Kasumi-1 (cell line): ENCODE measurements at regions not wholly inside any gene's neighbourhood (a gene's known extent, or its start where the extent isn't known, plus 50 kb on each side); places are given as distances from the start of the nearest gene placed in this dataset.

Experiments used
- DNase-seq, 2 experiments: peaks; one replicate each; lab custom pipeline; 2025; lab: John Stamatoyannopoulos, UW

DNA sequence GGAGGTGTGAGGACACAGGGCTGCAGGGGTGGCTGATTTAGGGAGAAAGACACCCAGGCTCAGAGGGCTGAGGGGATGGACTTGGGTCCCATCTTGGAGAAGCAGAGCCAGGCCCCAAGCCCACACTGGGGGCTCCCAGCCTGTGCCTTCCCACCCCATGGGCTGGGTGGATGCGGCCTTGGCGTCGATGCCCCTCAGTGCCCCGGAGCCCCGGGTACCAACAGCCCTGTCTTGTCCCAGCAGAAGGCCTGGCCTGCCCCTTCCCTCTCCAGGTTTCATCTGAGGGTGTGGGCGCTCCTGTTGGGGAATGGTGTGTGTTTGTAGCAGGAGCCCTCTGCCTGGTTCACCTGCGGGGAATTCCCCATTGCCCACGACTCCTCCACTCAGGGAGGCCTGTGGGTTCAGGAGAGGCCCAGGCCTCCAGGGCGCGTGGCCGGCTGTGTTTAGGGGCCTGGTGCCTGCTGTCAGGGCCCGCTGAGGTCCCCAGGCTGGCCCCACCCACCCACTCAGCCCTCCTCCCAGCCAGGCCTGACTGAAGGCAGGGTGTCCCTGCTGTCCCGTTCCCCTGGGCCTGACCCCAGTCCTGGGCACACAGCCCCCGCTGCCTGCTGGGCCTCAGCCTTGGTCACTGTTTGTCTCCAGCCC, 51.1 kb upstream of the BEGAIN start:
- no peak for DNase-seq

DNA sequence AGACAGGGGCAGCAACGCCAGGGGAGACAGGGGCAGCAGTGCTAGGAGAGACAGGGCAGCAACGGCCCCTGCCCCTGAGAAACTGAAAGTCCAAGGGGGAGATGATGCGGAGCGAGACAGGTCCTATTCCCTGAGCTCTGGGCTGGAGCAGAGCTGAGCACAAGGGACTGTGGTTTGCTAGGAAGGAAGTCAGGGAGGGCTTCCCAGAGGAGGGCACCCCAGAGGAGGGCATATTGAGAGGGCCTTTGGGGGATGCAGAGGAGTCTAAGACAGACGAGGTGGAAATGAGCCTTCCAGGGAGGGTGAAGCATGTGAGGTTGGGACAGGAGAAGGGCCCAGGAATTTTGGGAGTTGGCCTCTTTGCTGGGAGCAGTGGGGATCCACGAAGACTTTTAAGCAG, 52.1 kb upstream of the BEGAIN start:
- DNase-seq = no peak

DNA sequence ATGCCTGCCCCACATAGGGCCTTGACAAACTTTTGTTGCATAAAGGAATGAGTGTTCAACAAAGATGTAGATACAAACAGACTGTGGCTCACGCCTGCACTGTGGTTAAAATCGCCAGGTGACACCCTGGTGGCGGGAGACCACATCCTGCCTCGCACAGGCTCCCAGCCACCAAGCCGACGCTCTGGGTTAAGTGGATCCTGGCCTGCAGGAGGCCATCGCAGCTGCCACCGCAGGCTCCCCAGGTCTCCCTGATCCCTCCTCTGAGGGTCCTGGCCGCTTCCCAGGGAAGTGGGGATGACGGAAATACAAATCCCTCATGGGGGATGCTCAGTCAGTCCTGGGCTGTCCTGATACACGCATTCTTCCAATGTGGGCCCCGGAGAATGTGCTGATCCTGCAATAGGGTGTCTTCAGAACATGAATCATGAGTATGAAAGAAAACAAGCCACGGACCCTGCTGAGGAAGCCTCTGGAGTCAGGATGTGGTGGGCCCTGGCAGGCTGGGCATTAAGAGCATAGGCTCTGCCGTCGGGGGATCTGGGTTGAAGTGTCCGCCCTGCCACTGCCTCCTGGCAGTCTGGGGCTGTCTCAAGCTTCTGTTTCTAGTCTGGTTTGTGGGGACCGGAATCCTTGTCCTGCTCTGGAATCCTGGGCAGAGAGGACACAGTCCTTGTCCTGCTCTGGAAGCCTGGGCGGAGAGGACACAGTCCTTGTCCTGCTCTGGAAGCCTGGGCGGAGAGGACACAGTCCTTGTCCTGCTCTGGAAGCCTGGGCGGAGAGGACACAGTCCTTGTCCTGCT, 53.5 kb upstream of the BEGAIN start:
- no peak for DNase-seq

DNA sequence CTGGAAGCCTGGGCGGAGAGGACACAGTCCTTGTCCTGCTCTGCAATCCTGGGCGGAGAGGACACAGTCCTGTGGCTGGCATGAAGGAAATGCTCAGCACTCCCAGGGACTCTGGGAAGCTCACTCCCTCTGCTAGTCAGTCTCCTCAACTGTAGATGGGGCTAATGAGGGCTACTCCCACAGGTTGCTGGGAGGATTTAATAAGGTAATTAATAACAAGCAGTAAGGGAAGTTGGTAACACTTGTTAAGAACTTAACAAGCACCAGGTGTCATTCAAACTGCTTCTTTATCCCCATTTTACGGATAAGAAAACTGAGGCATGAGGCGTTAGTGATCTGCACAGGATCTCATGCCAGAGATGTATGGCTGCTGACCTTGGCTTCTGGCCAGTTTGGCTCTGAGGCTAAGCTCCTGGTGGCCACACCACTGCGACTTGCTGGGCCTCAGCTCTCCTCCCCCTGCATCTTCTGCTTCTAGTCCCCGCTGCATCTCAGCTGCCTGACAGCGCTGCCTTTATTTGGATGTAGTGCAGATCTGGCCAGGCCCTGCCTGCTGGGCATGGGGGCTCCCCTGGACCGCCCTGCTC, 54.1 kb upstream of the BEGAIN start:
- no peak for DNase-seq

DNA sequence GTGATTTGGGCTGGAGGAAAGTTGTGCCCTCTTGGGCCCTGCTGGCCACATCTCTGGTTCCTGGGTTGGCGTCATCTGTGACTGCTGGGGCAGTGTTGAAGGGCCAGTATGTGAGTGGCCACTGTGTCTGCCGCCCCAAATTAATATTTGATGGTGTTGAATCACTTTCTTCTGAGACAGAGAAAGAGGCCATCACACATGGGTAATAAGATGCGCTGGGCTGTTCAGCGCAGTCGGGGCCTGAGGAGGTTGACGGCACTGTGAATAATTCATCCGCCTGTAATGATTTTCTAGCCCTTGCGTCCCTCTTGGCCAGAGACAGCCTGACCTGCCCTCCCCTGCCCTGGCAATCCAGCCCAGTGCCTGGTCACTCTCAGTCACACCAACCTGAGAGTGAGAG, 56.2 kb upstream of the BEGAIN start:
- DNase-seq = no peak

DNA sequence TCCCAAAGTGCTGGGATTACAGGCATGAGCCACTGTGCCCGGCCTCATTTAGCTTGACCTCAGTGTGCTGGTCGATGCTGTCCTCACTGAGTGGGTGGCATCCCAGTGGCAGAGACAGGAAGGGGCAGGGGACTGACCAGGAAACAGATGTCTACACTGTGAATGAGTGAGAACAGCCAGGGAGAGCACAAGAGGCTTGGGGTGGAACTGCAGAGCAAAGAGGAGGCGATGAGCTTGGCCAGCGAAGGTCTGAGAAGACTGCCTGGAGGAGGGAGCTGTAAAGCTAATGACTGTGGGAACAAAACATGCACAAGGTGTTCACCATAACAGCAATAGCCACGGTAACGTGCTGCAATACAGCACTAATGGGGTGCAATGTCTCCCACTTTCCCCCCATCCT, 57.2 kb upstream of the BEGAIN start:
- DNase-seq = peak in 1 of 2 experiments; percentile 13

DNA sequence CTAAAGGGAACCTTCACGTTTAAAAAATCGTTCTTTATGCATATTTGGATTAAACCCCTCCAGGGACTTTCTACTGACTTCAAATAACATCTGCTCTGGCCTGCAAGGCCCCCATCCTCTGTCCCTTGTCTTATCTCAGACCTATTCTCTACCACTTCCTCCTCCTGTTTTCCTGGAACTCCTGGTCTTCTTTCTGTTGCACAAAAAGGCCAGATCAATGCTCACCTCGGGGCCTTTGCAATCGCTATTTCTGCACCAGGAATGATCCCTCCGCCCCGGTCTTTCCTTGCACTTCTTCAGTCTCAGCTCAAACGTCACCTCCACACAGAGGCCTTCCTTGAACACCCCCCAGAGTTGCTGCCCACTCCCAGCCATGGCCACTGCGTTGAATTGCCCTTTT, 57.6 kb upstream of the BEGAIN start:
- peak in 1 of 2 experiments; percentile 13 for DNase-seq

DNA sequence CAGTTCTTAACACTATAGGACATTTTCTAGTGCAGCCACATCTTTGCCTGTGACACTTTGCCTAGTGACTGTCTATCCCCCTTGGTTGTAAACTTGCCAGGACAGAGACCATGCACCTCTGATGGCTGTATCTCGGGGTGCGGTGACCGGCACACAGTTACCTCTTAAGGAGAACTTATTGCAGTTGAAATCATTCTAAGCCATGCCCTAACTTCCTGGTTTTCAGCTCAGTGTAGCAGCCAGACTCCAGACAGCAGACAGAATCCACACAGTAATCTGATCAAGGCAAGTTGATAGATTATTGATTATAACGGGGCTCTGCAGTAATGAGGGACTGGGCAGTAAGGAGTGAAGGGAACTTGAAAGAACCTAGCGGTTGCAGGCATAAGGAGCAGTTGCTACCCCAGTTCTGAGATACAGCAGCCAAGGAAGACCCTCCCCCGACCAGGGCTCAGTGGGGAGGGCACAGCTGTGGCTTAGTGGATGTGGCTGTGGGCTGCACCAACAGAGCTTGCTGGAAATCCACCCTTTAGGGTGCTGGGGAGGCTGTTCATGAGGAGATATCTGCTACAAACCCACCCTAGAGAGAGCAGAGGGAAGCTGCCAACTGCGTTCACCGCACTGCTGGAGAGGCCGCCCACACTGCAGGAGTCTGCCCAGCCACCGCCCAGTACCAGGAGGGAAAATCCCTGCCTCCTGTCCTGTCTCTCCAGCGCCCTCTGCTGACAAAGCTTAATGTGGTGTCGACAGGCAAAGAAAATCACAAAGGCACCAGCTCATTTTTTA, 58.2 kb upstream of the BEGAIN start:
- peak; percentile 84 to 91 for DNase-seq

DNA sequence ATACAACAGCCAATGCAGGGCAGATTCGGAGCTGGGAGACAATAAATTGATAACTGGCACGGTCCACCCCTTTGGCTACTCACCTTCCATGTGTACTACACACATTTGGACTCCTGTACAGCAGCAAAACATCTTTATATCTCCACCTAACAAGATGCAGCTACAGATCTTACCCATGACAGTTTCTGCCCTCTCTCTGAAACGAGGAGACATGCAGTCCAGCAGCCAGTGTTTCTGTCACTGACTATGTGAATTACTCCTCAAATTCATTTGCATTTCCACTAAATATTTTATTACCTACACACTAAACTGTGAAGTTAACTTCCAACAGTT, 58.7 kb upstream of the BEGAIN start:
- no peak for DNase-seq

DNA sequence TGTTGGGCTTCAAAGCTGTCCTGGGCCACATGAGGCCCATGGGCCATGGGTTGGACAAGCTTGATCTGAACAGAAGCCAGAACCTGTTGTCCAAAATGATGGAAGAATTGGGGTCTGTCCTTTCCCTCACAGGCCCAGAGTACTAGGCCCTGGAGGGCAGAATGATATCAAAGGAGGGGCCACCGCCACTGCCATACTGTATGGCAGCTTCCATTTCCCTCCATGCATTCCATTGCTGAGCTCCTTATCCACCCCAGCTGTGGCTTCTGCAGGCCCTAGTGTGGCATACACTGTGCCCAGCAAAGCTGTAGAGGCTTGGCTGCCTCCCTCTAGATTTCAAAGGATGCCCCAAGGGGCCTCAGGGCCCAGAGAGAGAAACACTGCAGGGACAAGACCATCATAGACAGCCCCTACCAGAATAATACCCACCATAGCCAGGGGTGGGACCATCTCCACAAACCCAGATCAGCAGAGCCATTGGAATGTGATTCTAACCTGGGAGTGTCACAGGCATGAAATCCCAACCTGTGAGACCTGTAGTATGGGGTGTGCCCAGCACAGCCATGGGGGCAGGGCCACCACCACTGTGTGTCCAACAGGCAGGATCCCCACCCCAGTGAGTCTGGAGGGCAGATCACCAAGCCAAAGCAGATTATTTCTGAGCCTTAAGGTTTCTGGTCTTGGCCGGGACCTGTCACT, 61.4 kb upstream of the BEGAIN start:
- DNase-seq = no peak

DNA sequence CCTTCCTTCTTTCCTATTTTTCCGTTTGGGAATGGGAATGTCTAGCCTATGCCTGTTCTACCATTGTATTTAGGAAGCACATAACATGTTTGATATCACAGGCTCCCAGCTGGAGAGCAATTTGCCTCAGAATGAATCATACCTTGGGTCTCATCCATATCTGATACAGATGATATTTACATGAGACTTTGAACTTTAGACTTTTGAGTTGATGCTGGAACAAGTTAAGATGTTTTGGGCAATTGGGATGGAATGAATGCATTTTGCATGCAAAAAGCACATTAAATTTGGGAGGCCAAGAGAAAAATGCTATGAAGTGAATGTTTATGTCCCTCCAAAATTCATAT, 61.9 kb upstream of the BEGAIN start:
- no peak for DNase-seq

DNA sequence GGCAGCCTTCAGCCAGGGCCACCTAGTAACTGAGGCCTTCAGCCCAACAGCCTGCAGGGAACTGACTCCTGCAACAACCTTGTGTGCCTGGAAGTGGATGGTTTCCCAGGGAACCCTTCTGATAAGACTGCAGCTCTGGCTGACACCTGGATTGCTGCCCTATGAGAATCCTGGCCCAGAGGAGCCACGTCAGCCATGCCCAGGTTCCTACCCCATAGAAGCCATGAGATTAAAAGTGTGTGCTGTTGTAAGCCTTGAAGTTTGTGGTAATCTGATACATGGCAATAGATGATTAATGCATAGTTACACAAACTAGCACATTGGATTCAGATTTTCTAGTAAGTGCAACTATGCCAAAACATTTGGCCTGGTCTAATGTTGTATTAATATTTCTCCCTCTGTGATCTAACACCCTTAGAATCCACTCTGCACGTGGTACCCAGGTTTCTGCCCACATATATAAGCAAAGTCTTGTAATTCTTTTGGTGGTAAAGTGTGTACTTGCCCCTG, 64.8 kb upstream of the BEGAIN start:
- no peak for DNase-seq

DNA sequence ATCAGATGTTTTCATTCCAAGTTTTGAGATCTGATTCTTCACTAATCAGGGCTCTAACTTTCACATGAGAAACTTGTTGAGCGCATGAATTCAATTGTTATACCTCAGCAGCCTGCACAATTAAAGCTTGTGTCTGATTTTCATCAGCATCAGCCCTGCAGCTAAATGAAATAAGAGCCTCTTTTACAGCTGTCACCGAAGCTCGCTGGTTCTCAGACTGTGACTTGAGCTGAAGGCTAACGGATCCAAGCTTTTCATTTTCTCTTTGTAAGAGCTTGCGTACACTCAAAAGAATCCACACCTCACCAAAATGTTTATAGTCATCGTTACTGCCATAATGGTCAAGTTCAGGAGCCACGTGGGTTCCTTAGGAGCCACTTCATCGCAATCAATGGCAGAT, 65.5 kb upstream of the BEGAIN start:
- DNase-seq = no peak

DNA sequence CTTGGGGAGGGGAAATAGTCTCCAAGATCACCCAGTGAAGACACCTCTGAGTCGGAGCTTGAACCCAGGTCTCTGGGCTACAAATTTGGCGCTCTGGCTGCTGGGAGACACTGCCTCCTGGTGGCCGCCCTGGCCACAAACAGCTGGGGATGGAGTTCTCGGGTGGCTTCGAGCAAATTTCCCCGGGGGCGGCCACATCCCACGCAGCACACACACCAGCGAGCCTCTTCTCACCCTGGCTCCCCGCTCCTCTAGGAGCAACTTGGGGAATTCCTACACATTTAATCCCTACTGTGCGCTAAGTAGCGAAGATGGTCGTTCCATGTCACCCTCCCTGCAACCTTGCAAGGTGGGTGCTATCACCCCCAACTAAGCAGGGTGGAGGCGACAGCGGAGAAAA, 66.2 kb upstream of the BEGAIN start:
- peak in 1 of 2 experiments; percentile 24 for DNase-seq

DNA sequence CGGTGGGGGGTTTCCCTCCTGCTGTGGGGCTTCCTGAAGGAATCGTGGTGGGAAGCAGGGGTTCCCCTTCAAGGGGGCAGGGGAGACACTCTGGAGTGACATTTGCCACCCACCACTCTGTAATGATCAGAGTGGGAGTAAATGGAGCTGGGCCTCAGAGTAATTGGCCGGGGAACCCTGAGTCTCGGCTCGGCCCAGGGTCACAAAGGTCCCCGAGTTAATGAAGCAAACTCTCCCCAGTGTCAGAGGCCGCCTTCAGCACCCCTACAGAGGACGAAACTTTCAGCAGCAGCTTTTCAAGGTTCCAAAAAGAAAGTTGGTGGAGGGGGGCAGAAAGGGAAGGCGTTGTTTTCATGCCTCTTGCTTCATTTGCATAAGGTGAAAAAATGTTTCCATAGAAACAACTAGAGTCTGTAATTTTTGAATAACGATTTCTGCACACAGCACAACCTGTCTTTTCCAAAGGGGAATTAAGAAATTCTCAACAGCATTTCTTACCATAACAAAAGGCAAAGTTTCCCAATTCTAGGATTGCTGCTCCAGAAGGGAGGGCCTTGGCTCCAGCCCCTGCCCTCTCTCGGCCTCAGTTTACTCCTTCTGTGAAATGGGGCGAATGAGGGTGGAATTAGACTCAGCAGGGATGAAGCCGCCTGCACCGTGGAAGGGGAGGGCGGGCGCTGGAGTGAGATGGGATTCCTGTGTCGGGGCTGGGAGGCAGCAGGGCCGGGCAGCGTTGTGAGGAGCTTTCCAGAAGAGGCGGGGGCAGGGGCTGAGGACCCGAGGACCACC, 67.0 kb upstream of the BEGAIN start:
- no peak for DNase-seq

DNA sequence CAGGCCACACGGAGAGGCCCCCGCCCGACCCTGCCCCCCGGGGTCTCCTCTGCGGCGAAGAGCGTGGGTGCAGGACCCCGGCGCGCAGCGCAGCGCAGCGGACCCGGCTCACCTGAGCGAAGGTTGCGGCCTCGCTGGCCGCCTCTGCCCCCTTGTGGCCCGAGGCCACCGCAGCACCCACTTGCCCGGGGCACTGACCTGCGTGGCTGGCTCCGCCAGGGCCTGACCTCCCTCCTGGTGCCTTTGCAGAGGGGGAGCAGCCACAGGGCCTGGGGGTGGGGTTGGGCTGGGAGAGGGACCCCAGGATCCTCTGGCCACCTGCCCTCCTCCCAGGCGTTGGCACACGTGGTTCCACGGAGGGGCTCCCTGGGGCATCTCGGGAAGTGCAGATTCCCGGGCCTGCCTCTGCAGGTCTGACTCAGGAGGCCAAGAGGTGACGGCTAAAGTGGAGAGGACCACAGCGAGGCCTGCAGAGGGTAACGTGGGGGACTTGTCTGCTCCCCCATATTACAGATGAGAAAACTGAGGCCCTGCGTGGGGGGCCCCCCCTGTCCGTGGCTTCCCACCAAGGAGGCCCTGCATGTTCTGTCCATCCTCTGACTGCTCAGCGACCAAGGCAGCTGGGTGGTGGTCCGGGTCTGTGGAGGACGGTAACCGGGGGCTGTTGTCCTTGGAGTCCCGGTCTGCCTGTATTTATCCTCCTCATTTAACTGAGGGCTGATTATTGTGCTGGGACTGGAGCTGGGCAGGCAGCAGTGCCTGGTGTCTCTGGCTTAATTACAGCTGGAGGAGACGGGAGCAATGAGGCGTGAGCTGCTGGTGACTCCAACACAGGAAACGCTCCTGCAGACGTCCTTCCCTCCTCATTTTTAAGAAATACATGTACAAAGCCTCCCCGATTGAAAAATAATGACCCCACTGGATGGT, 67.9 kb upstream of the BEGAIN start:
- no peak for DNase-seq

DNA sequence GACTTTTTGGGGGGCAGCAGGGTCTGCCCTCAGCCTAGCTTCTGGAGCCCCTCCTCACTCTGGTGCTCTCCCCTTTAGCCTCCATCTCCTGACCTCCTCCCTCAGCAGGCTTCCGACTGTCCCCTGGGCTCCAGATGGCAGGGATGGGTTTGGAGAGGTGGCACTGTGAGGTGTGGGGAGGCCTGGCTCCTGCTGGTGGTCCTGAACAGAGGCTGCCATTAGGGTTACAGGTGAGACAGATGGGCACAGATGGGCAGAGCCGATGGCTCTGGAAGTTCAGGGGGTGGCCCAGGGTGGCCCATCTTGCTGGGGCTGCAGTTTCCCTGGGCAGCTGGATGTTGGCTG, 68.5 kb upstream of the BEGAIN start:
- DNase-seq = no peak

DNA sequence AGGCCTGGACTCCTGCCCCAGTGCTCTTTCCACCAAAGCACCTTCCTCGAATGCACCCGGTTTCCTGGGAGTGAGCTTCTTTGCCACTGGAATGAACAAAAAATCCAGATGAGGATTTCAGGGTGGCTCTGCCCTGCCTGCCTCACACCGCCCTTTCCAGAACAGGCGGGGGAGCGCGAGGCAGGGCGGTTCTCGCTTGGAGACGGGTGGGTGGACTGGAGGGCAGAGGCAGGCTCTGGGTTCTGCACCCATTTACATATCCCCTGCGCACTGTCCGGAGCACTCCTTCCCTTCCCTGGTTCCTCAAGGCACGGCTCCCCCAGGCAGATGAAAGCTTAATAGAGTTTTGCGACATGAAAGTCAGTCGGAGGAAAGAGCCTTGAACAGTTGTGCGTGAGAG, 69.7 kb upstream of the DLK1 start:
- no peak for DNase-seq

DNA sequence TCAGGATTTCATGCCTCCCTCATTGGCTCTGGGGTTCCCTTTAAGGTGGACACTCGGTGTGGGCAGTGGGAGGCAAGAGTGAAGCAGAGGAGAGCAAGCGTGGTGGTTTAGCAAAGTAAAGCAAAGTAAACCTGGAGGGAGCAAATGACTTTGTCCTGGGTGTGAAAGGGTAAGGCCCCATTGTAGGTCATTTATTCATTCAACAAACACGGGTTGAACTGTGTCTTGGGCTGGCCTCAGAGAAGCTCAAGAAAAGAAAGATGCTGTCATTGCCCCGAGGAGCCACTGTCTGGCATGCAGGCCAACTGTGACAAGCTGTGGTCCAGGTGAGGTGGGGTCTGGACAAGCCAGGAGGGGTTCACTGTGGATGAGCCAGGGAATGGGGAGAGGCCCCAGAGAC, 68.9 kb upstream of the DLK1 start:
- no peak for DNase-seq

DNA sequence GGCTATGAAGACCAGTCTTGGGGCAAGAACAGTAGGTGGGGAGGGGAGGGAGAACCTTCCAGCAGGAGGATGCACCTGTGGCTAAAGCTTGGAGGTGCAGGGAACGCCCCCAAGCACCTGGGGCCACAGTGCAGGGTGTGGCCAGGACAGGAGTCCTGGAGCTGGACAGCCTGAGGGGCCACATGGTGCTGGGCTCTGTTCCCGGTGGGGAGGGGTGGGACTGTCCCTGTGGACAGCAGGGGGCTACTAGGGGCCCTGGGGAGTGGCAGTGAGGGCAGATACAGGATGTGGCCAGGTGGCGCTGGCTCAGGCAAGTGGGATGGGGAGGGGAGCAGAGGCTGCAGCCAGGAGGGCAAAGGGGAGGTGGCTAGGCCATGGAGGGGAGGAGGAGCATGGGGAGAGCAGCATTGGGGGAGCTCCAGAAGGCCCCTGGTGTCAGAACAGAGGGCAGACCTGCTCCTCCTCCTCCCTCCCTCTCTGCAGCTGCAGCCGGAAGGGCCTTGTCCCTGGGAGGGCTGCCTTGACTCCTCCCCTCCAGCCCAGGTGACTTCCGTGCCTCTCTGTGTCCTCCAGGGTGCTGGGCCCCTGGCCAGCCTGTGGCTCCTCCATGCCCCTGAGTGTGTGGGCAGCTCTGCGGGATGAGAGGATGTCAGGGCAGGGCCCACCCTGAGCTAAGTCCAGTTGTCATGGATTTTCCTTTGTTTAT, 68.4 kb upstream of the DLK1 start:
- no peak for DNase-seq
